Natural killer cell treated with Interleukin-12 subunit alpha and Interleukin-12 subunit beta and Interleukin-15 and Interleukin-18, amount 100 ng/mL, for 72 hours (primary cell): ENCODE measurements at regions not wholly inside any gene's neighbourhood (a gene's known extent, or its start where the extent isn't known, plus 50 kb on each side); places are given as distances from the start of the nearest gene placed in this dataset.
A peak's percentile ranks its signal among the peaks of the same experiment; 100 is the strongest.

Experiments
- ATAC-seq, 2 donors: fragments of 150-1000 bp; cut with Tn5 transposase in 1 of 2; sonication (Bioruptor Pico), chemical (Tn5 transposase) in 1 of 2; 2 replicates each; pipeline ENCODE4 v1.10.0; 2021
- DNase-seq: peaks from one replicate; pipeline ENCODE4 v3.0.0; 2022; ENCODE audit warnings: low spot score
- H3K27ac Mint-ChIP-seq, 2 donors: 1 replicate in 1 of 2; 2 replicates in 1 of 2; pipeline ENCODE4 v1.8.0; 2022; ENCODE audit warnings: mixed read lengths in 2 of 2, mild to moderate bottlenecking in 1 of 2, moderate library complexity in 1 of 2
- H3K27me3 Mint-ChIP-seq, 2 donors: 1 replicate in 1 of 2; 2 replicates in 1 of 2; pipeline ENCODE4 v1.8.0; 2022; ENCODE audit warnings: mixed read lengths in 2 of 2
- H3K36me3 Mint-ChIP-seq: one replicate; pipeline ENCODE4 v1.8.0; 2022; ENCODE audit warnings: mixed read lengths
- H3K4me1 Mint-ChIP-seq, 2 donors: 1 replicate in 1 of 2; 2 replicates in 1 of 2; pipeline ENCODE4 v1.8.0; 2022; ENCODE audit warnings: low read depth in 2 of 2, mixed read lengths in 2 of 2, mild to moderate bottlenecking in 1 of 2
- H3K4me3 Mint-ChIP-seq: one replicate; pipeline ENCODE4 v1.8.0; 2022; ENCODE audit warnings: mixed read lengths
- H3K9me3 Mint-ChIP-seq: 2 replicates; pipeline ENCODE4 v1.8.0; 2022; ENCODE audit warnings: mixed read lengths

DNA sequence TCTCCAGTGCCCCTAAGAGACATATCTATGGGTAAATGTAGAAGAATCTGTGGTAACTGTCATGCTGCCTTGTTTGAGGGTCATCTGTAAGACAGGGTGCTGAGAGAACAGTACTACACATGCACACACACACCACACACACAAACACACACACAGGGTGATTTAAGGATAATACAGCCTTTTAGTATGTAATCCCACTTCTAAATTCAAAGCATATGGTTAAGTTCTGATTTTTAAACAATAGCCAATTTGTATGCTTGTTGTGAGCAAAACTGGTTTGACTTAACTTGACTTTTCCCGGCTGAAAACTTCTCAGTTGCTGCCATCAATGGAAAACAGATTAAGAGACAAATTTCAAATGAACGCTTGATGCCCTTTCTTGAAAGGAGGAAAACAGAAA, 241.8 kb downstream of the ADGRG6 start:
- no peak overlapping the region for H3K4me3 Mint-ChIP-seq
- no peaks in the 10 kb centered on the region for H3K36me3 Mint-ChIP-seq

DNA sequence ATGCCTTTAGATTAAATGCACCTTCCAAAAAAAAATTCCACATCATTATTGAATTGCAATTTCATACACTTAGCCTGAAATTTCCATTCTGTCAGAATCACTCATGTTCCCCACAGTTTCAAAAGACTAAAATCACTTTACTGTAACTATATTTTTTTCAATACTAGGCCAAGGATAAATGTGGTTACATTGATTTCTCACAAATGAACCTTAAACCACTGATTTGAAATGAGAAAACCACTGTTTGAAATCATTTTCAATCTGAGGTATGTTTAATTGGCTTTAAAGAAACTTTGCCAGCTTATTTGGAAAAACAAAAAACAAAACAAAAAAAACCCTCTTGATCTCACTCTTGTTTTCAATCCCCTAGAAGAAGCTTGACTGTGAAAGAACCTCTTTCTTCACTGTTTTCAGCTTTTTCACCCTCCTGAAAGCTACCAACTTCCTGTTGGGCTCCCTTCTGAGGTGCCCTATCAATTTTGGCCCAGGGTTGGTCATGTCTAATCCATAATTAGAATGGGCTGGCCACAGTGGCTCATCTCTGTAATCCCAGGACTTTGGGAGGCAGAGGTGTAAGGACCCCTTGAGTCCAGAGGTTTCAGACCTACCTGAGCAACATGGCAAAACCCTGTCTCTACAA, 242.5 kb downstream of the ADGRG6 start:
- Mint-ChIP-seq H3K27me3 (peaks cover 9 to 13% of the 10 kb centered on the region in 2 donors), H3K4me1 (no peaks in the 10 kb centered on the region), H3K27ac (no peak overlapping the region), H3K4me3 (no peak overlapping the region), H3K36me3 (no peaks in the 10 kb centered on the region), H3K9me3 (no peaks in the 10 kb centered on the region)
- no peak for ATAC-seq
- DNase-seq = no peak

More for the DNA sequence above, 241.8 kb downstream of the ADGRG6 start:
- DNase-seq = no peak
- H3K9me3 Mint-ChIP-seq = no peaks in the 10 kb centered on the region
- no peak for ATAC-seq
- H3K4me1 Mint-ChIP-seq = no peaks in the 10 kb centered on the region
- H3K27ac Mint-ChIP-seq = no peak overlapping the region
- peaks cover 4 to 6% of the 10 kb centered on the region in 2 donors for H3K27me3 Mint-ChIP-seq

DNA sequence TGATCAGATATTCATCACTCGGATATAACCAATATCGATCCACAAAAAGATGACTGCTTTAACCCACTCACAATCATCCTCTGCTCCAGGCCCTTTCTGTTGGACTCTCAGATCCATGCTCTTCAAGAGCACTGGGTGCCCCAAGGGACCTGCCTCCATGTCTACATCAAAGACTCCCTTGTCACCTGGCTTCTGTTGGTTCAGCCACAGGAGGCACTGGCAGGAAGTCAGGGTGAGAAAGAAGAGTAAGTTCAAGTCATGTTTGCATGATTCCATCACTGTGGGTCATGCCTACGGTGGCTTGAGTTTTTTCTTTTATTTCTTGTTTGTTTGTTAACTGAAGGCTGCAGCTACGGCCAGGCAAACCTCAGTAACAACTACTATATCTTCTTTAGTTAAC, 243.3 kb downstream of the ADGRG6 start:
- no peak overlapping the region for H3K4me3 Mint-ChIP-seq
- ATAC-seq (no peak), DNase-seq (no peak)
- no peaks in the 10 kb centered on the region for H3K9me3 Mint-ChIP-seq
- peaks cover 10 to 16% of the 10 kb centered on the region in 2 donors for H3K27me3 Mint-ChIP-seq
- H3K4me1 Mint-ChIP-seq = no peaks in the 10 kb centered on the region
- no peak overlapping the region for H3K27ac Mint-ChIP-seq
- no peaks in the 10 kb centered on the region for H3K36me3 Mint-ChIP-seq

DNA sequence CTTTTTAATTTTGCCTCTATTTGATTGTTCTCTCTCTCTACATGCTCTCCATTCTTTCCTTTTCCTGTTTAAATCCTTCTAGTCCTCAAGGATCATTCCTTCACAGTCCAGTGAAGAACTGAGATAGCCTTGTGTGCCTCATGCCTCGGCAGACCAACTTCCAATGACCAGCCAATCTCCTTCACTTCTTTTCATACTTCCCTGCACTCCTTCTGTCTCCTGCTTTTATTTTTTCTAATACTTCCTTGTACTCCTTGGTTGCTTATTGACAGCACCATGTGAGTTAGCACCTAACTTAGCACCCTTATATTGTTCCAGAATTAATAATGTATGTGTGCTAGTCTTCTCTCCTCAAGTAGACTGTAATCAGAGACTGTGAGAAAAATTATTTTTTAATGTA, 246.8 kb downstream of the ADGRG6 start:
- ATAC-seq (no peak), DNase-seq (no peak)
- H3K27me3 Mint-ChIP-seq = peaks cover 10 to 16% of the 10 kb centered on the region in 2 donors
- H3K4me3 Mint-ChIP-seq = no peak overlapping the region
- H3K9me3 Mint-ChIP-seq = no peaks in the 10 kb centered on the region
- no peaks in the 10 kb centered on the region for H3K36me3 Mint-ChIP-seq
- no peaks in the 10 kb centered on the region for H3K4me1 Mint-ChIP-seq
- H3K27ac Mint-ChIP-seq = no peak overlapping the region

DNA sequence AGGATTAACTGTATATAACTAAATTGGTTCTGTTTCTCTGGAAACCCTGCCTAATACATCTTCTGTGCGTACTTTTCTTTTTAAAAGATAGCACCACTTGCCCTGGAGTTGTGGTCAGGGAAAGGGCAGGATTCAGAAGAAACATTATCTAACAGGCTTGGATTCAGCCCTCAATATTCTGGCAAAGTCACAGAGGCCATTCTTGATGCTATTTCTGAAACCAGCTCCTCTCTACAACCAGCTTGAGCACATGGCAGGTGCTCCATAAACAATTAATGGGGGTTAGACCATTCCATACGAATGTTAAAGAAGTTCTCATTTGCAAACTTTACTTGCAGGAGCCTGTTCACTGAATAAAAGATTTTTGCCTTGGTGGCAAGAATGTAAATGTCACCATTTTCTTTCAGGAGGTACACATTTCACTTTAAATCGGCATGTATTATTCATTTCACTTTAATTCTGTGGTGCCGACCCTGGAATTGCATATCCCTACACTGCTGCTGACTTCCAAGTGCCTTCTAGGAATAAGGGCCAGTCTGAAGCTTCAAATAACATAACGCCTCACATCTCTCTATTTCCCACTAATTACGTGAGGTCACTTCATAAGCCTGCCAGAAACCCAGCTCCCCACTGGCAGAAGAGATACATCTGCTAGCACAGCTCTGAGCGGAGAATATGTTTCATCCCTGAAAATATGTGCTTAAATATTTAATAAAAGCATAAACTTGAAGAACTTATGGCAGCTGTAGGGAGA, 248.7 kb downstream of the ADGRG6 start:
- no peak overlapping the region for H3K4me3 Mint-ChIP-seq
- H3K4me1 Mint-ChIP-seq = no peaks in the 10 kb centered on the region
- H3K9me3 Mint-ChIP-seq = peaks cover 5% of the 10 kb centered on the region
- H3K27me3 Mint-ChIP-seq = peaks cover 10 to 16% of the 10 kb centered on the region in 2 donors
- no peak overlapping the region for H3K27ac Mint-ChIP-seq
- no peaks in the 10 kb centered on the region for H3K36me3 Mint-ChIP-seq
- no peak for DNase-seq
- no peak for ATAC-seq

DNA sequence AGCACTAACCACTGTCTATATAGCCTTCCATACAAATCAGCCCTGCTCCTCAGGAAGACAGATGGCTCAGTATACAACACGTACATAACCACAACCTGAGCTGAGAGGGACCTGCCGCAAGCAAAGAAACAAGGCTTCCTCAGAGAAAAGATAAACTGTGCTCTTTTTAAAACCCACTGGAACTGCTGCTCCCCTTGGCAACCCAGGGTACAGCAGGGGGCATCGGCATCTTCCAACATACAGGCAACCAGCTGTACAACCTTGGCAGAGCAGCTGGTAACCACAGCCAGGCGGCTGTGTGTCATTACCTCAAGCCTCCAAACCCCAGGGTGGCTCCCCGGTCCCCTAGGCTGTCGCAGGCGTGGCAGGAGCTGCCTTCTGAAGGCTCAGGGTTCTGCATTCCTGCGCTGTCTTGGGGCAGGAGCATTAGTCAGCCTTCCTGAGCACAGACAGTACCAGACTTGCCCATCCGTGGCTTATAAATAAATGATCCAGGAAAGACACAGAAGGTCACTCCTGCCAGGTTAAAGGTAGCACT, 249.5 kb downstream of the ADGRG6 start:
- no peaks in the 10 kb centered on the region for H3K4me1 Mint-ChIP-seq
- no peak overlapping the region for H3K27ac Mint-ChIP-seq
- H3K36me3 Mint-ChIP-seq = no peaks in the 10 kb centered on the region
- H3K9me3 Mint-ChIP-seq = peaks cover 6% of the 10 kb centered on the region
- DNase-seq (no peak), ATAC-seq (peak in 1 of 2 donors; percentile 57)
- no peak overlapping the region for H3K4me3 Mint-ChIP-seq
- peaks cover 10 to 16% of the 10 kb centered on the region in 2 donors for H3K27me3 Mint-ChIP-seq

DNA sequence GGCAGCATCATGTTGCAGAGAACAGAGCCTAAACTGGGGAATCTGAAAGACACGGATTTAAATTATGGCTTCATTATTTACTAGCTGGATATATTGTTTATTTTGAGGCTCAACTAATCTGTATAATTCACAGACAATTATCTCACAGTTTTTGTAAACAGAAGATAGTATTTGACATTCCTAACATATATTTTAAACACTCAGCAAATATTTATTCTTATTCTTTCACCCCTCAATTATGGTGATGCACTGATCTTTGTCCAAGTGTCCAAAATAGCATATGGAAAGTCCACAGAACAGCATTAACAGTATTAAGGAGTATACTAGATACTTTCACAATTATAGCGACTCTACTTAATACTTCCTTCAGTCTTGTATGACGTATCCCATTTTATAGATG, 257.0 kb downstream of the ADGRG6 start:
- no peak for ATAC-seq
- H3K27ac Mint-ChIP-seq = no peak overlapping the region
- no peak overlapping the region for H3K4me3 Mint-ChIP-seq

DNA sequence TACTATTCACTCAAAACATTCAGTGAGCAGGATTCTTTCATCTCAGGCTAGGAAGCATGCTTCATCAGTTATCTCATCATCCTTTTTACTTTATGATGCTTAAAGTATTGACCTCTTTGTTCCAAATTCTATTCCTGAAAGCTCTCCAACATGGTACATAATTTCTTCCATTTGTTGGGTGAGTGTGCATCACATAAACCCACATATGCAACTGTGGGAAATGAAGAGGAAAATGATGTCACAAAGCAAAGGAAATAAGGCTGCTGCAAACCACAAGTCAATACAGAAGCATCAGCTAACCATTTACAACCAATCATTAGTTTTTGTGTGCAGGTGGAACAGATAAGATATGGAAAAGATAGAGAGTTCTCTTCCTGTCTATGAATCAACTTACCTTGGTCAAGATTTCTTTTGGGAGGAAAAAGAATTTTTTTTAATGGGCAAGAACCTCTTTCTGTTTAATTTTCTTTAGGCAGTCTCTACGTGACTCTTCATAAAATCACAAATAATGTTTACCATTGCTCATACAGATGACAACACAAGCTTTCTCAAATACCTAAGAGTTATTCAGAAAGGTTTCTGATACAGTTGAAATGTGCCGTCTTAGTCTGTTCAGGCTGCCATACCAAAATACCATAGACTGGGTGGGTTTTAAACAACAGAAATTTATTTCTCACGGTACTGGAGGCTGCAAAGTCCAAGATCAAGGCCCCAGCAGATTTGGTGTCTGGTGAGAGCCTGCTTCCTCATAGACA, 259.9 kb downstream of the ADGRG6 start:
- ATAC-seq (no peak), DNase-seq (no peak)
- H3K27ac Mint-ChIP-seq = no peak overlapping the region
- H3K4me1 Mint-ChIP-seq = no peaks in the 10 kb centered on the region
- H3K36me3 Mint-ChIP-seq = no peaks in the 10 kb centered on the region
- peaks cover 5 to 13% of the 10 kb centered on the region in 2 donors for H3K27me3 Mint-ChIP-seq
- H3K9me3 Mint-ChIP-seq = peaks cover 2% of the 10 kb centered on the region
- no peak overlapping the region for H3K4me3 Mint-ChIP-seq

More for the DNA sequence above, 257.0 kb downstream of the ADGRG6 start:
- Mint-ChIP-seq H3K9me3 (peaks cover 8% of the 10 kb centered on the region), H3K27me3 (peaks cover 5 to 13% of the 10 kb centered on the region in 2 donors), H3K36me3 (no peaks in the 10 kb centered on the region), H3K4me1 (no peaks in the 10 kb centered on the region)
- no peak for DNase-seq

DNA sequence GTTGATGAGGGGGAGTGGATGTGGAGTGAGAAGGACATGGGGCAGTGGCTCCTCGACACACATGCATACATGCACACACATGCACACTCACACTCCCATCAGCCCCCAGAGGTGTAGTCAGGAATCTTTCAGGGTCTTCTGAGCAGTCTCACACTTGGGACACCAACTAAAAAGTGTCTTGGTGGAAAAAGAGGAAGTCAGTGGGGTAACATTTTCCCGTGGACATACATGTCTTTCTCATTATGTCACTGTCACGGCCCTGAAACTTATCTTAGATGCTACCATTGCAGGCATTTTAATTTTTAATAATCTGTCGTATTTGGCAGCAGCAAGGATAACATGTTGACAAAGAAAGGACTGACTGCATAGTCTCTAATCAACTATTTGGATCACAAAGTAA, 261.1 kb downstream of the ADGRG6 start:
- peaks cover 5 to 6% of the 10 kb centered on the region in 2 donors for H3K27me3 Mint-ChIP-seq
- H3K4me3 Mint-ChIP-seq = no peak overlapping the region
- peaks cover 2% of the 10 kb centered on the region for H3K9me3 Mint-ChIP-seq
- ATAC-seq = no peak
- H3K4me1 Mint-ChIP-seq = no peaks in the 10 kb centered on the region
- no peak overlapping the region for H3K27ac Mint-ChIP-seq
- DNase-seq = no peak
- no peaks in the 10 kb centered on the region for H3K36me3 Mint-ChIP-seq

DNA sequence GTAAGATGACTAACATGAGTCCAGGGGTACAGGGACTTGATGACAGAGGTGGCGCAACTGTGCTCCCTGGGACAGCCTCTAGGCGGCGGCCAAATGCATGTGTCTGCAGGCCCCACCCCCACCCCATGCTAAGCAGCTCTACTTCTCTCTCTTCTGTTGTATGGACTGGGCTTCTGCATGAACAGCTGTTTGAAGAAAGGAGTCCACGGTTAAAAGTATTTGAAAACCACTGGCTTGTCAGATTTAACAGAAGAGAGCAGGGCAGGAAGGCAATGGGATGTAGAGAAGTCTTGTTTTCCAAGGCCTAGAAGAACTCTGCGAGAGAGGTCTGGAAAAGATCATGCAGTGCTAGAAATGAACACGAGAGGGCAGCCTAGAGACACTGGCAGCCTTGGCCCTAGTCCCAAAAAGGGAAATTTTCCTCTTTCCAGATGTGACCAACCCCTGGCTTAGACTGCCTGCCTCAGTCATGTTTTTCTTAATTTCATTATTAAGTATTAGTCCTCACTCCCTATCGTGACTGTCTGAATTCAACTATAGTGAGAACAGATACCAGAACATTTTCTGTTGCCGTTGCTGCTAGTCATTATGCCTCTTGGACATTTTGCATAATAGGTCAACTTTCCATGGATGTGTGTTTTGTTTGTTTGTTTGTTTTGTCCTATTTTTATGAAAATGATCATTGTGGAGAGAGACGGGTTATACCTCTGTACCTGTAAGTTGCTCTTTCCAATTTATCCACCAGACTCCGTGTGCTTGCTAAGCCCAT, 265.0 kb downstream of the ADGRG6 start:
- peaks cover 6 to 10% of the 10 kb centered on the region in 2 donors for H3K27me3 Mint-ChIP-seq
- H3K4me1 Mint-ChIP-seq = peaks cover 0 to 13% of the 10 kb centered on the region in 2 donors
- no peak for DNase-seq
- H3K36me3 Mint-ChIP-seq = no peaks in the 10 kb centered on the region
- H3K9me3 Mint-ChIP-seq = no peaks in the 10 kb centered on the region
- no peak overlapping the region for H3K27ac Mint-ChIP-seq
- peak; percentile 51 to 71 for ATAC-seq
- H3K4me3 Mint-ChIP-seq = no peak overlapping the region

DNA sequence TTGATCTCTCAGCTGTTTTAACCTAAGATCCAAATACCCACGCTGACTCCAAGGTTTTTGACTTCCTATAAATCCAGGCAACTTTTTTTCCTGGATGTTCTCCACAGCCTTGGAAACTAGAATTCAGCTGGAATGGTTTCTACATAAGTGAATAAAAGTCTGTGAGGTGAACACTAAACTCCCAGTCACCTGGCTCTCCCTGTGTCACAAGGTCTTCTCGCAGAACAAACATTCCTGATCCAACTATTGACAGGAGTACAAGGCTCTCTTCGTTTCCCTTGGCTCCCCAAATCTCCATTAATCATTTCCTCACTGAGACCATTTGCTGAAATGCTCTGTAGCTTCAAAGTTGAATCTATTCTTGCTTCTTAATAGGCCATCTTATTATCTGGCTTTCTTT, 265.7 kb downstream of the ADGRG6 start:
- Mint-ChIP-seq H3K36me3 (no peaks in the 10 kb centered on the region), H3K27me3 (peaks cover 6 to 10% of the 10 kb centered on the region in 2 donors), H3K4me3 (no peak overlapping the region), H3K9me3 (no peaks in the 10 kb centered on the region), H3K4me1 (peaks cover 0 to 13% of the 10 kb centered on the region in 2 donors), H3K27ac (no peak overlapping the region)
- ATAC-seq (no peak), DNase-seq (no peak)

DNA sequence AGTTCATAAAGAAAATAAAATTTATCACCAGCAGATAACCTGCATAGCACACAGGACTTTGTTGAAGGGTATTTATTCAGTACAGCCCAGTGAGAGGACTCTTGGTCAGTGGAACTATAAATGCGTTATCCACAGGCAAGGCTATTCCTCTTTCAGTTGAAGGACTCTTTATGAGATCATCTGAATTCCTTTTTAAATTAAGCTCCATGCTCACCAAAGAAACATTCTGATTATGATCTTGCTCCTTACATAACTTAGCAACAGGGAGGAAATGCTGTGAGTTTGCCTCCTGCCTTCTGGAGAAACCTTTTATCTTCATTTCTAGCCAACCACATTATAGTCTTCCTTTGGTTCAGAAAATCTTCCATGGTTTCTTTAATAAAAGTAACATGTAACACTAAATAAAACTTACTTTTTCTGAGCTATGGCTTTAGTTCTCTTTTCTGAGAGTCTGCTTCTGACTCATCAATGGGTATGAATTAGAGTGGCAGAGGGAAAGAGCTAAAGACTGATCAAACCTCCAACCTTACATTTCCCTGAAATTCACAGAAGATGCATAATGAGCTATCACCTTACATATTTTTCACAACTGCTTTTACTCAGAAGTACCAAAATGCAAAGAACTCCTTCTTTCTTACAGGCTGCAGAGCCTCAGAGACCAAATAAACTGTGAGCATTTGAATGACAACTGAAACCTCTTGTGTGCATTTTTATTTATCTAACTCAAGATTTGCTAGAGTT, 267.2 kb downstream of the ADGRG6 start:
- H3K4me3 Mint-ChIP-seq = peak overlapping the region; percentile 18
- peaks cover 6% of the 10 kb centered on the region for H3K9me3 Mint-ChIP-seq
- H3K27me3 Mint-ChIP-seq = peaks cover 6 to 10% of the 10 kb centered on the region in 2 donors
- H3K4me1 Mint-ChIP-seq = peaks cover 0 to 13% of the 10 kb centered on the region in 2 donors
- peak overlapping the region in 1 of 2 donors; percentile 24 for H3K27ac Mint-ChIP-seq
- ATAC-seq = peak in 1 of 2 donors; percentile 68
- H3K36me3 Mint-ChIP-seq = no peaks in the 10 kb centered on the region
- DNase-seq = no peak
